8988T (cell line): ENCODE measurements at regions not wholly inside any gene's neighbourhood (a gene's known extent, or its start where the extent isn't known, plus 50 kb on each side); places are given as distances from the start of the nearest gene placed in this dataset.

Experiments
- DNase-seq: peaks from one replicate; pipeline ENCODE4 v3.0.0; 2011

DNA sequence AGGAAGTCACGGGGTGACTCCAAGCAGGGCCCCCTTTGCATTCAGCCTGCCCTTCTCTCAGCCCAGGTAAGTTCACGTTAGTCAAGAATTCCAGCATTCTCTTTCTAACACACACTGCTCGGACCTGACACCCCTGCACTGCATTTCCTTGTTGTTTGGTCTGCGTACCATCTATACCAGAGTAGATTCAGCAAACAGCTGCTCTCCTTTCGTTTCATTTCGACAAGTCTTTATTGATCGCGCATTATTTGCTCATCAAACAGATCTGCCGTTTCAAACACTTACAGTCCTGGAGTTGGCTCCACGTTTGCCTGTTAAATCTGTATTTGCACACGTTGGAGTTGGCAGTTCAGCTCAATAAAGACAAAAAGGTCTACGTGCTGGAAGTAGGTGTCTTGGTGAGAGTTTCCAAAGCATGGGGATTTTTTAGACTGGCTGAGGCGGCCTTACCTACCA is 495.1 kb downstream of the RPS24 start:
- DNase-seq: no peak

DNA sequence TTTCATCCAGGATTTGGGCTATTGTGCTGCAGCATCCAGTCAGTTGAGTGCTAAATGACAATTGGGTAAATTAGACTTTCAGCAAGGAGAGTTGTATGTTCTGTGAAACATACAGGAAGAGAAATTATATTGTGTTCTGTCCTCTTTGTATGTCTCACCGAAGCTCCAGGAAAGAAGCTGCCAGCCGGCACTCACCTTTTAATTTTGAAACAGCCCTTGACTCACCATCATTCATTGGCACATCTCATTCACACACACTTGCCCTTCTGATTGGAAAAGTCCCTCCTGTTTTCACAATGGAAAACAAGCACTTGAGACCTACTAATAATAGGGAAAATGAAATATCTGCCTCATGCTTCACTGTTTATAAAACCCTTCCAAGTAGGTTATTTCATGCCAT is 495.6 kb downstream of the RPS24 start:
- no peak for DNase-seq

DNA sequence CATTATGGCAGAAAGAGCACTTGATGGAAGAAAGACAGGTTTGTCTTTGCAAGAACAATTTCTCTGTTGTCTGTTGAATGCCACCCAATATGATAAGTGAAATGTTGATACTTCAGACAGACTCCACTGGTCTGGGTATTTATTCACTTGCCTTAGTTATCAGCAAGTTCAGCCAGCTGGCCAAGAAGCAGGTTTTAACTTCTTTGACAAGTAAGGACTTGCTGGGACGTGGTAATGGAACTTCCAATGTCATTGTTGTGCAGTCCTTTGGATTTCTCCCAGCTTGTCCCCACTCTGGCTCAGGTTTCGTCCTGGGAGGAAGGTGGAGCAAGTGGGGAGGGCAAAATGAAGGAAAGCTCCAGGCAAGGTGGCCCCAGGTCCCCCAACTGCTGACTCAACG is 497.4 kb downstream of the RPS24 start:
- no peak for DNase-seq

DNA sequence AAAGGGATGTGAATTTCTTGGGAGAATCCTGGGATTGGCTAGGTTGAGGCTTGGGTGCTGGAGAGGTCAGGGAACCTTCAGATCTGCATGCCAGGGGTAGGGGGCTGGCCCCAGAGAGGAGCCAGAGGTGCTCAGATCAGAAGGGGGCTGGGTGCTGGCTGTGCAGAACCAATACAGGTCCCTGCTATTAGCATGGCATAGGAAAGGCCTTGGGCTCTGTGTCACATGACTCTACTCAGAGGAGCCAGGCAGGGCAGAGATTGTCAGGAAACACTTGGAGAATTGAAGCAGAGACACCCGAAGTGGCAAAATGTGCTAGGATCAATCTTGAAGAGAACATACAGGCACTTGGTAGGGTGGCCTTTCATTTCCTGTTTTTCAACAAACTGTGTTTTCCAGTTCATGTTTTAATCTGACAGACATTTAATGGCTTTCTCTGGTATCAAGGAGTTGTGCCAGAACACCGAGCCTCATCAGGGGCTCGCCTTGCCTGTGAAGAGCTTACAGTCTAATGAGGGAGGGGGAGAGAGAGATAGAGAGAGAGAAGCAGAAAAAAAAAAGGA is 498.9 kb downstream of the RPS24 start:
- DNase-seq: no peak

DNA sequence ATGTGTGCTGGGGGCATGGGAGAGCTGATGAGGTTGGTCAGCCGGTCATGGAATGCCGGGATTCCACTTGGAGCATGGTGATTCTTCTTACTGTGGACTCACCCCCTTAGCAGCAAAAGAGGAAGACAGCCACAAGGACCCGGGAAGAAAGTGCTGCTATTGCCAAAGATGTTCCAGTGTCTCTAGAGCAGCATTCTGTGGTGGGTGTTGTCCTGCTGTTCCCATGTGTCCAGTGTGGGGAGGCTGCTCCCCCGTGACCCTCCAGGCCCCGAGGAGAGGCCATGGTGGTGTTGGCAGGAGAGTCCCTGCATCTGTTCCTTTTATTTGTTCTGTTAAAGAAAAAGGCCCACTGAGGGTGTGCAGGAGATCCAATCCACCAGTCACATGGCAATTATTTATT is 499.4 kb downstream of the RPS24 start:
- DNase-seq: no peak

GRCh38 chr10:78533776-78534175 is 500.1 kb downstream of the RPS24 start:
- DNase-seq: no peak

- no peak for DNase-seq
Observed at GRCh38 chr10:78535716-78536218, 502.1 kb downstream of the RPS24 start.

GRCh38 chr10:78537018-78537417 is 503.4 kb downstream of the RPS24 start:
- no peak for DNase-seq

DNA sequence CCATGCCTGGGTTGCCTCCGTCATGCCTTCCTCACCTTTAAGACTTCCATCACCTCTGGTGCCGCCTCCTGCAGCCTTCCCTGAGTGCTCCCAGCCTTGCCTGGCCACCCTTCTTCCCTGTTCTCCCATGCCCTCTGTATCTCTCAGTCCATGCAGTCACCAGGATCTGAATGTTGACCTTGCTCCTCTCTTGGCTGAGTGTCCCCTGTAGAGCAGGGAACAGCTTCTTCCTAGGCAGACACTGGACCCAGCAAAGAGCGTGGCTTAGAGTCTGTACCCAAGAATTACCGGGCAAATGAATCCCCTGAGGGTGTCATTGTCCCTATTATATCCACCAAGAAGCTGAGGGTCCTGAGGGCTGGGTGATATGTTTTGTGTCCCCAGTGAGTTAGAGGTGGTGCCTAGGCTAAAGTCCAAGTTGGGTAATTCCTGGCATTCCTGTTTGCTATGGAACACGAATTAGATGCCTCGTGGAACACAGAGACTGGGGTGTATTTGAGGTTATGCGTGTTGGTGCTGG is 505.6 kb downstream of the RPS24 start:
- no peak for DNase-seq

DNA sequence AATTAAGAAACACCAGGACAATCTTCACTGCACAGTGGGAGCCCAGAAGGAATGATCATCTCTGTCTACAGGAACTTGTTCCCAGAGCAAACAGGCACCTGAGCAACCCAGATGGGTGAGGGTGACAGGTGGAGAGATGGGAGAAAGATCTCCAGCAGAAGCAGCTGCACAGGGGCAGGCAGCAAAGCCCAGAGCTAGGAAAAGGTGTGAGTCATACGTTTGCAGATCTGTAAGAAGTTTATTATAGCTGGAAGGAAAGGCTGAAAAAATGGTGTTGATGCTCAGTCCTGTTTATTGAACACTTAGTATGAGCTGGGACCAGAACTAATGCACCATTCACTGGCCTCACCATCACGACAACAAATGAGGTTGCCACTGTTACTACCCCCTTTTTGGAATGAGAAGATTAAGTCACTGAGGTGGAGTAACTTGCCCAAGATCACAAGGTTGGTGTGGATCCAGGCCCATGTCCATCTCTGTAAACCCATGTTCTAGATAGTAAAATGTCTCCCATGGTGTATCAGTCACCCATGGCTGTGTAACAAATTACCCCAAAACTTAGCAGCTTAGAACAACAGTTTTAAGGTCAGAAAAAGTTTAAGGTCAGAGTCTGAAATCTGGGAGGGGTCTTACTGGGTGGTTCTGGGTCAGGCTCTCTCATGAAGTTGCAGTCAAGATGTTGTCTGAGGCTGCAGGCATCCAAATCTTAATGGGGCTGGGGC is 506.9 kb downstream of the RPS24 start:
- DNase-seq: no peak

DNA sequence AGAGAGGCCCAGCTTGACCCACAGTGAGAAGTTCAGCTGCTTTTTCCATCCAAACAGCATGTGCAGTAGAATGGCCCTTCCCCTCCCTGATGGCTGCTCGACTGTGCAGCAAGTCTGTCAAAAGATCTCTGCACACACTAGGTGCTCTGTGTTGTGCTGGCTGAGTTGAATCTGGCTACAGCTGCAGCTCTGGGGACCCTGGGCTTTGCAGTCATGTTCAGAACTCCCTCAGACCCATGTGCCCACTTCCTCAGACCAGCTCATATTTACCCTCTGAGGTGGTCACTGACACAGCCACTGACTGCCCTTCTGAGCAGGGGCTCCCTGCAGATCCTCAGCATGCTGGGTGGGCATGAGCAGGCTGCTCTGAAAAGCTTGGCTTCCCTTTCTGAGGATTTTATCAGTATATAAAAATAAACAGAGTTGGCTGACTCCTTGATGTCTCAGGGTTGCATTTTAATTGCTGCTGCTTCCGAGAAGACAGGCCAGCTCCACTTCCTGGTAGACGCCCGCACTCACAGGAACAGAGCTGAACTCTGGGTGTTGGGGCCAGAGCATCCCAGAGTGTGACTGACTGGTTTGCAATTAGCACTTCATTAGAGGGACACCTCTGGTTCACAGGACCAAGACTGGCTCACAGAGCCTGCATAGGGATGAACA is 507.9 kb downstream of the RPS24 start:
- DNase-seq: no peak

DNA sequence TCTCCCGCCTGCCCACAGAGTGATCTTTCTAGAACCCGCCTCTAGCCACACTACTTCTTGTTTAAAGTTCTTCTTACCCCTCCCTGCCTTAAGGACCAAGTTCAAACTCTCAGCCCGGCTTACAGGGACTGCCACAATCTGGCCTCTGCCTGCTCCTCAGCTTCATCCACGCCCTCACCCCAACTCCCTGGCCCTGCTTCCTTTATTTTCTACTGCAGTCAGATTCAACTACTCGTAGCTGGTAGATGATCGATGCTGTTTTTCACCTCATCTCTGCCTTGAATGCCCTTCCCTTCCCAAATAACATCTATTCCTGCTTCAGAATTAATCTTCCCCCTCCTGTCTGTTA is 508.5 kb downstream of the RPS24 start:
- DNase-seq: no peak

DNA sequence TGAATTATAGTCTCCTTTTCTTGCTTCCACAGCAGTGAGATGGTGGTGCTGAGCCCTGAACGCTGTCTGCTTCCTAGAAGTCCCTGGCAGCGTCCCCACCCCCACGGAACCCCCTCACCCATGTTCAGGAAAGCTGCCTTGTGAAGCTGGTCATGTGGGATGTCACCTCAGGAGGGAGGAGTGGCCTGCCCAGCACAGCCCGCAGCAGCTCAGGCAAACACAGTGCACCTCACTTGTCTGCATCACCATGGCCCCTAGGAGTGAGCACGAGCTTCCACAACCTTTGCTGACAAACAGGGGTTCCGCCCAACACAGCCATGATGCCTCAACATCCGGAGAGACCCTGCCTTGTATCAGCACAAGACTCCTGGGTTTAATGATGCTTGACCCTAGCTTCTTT is 508.9 kb downstream of the RPS24 start:
- no peak for DNase-seq

DNA sequence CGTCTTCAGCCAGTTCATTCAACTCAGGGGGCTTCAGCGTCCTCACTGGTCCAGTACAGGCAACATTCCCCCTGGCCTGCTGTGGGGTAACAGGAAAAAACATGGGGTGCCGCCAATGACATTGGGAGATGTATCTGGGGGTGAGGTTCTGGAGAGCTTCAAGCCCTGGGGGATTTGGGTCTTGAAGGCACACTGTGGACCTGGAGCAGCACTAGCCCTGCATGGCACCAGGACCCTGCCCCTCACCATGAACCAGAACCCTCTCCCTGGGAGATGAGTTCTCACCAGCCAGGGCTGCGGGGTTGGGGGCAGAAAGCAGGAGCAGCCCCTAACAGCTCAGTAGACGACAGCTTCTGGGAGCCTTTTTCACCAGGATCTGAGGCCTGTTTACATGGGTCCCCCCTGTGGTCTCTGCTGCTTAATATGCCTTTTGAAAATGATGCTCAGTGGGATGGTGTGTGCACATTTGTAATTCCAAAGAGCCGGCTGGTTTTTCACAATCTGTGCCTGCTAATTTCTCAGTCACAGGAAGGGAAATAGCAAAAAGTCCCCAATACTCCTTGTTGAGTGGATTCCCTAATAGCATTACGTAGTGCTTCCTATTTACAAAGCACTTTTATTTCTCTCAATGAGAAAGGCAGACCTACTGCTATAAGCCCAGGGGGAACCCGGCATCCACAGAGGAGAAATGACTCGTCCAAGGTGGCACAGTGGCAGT is 509.5 kb downstream of the RPS24 start:
- no peak for DNase-seq

DNA sequence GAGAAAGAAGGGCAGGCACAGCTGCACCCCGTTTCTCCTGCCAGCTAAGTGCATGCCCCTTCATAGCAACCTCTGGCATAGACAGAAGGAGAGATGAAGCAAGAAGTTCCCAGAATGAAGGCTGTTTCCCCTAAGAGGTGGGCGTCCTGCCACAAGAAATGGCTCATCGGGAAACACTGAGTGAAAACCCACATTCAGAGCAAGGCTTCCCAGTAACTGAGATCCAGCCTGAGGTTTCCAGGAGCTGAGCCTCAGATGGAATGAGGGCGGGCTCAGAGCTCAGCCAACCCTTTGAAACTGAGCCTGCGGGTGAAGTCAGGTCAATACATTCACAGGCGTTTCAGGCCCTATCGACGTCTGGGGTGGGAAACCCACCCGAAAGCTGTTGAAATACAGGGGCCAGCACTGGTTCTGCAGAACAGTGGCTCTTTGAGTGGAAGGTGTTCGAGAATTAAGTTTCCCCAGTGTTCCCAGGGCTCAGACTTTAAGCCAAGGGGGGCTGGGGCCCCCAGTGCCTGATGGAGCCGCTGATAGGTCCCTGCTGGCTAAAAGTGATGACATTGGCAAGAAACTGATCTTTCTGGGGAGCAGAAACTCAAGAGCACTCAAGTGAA is 510.2 kb downstream of the RPS24 start:
- DNase-seq: no peak

DNA sequence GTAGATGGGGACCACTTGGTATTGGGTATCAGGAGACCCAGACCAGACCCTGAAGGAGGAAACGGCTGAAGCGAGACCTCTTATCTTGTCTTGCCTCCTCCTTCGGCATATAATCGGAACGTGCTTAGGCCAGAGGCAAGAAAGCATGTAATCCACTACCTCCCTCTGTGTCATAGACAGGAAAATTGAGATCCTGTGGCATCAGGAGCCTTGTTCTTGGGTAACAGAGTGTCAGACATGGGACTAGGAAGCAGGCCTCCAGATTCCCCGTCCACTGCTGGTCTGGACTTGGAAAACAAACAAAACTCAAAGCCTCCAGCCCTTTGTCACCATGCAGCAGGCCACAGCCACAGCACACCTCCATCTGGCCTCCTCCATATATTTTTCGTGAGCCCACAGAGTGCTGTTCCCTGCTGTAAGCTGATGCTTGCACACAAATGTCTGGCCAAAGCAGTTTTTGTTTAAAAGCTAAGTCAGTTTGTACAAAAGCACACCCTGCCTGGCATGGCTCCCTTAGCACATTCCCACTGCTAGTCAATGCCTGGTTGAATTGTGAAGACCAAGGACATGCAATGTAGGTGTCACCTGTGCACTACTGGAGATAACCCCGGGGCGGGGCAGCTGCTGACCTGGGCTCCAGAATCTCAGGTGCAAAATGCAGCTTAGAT is 510.9 kb downstream of the RPS24 start:
- DNase-seq: no peak

GRCh38 chr10:78545756-78546155 is 512.1 kb downstream of the RPS24 start:
- DNase-seq: no peak

DNA sequence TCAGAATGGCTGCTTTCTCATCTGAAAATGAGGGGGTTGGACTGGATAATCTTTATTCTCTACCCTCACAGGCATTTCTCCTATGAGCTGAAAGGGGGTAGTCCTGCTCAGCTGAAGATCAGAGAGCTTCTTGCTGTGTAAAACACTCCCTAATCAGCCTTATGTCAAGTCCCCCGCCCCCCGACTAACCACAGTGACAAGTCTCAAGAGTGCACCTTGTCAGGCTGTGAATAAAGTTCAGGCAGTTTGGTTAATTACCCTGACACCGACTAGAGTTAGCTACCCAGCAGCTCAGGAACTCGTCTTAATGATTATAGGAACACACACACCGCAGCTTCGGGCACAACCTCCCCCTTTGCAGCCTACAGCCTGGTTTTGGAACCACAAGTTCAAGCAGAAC is 513.7 kb downstream of the RPS24 start:
- DNase-seq: no peak

DNA sequence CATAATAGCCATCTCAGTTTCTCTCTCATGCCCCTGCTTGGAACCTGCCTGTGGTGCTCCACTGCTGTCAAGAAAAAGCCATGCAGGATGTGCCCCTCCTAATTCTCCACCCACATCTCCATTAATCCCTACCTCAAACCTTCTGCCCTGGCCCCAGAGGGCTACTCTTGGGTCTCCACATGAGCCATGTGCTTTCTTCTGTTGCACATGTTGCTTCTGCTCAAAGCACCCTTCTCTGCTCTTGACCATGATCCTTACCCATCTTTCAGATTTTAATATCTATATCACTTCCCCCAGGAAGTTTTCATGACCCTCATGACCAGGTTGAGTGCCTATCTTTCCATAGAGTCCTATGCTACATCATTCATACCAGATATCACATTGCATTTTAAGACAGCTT is 514.2 kb downstream of the RPS24 start:
- no peak for DNase-seq

DNA sequence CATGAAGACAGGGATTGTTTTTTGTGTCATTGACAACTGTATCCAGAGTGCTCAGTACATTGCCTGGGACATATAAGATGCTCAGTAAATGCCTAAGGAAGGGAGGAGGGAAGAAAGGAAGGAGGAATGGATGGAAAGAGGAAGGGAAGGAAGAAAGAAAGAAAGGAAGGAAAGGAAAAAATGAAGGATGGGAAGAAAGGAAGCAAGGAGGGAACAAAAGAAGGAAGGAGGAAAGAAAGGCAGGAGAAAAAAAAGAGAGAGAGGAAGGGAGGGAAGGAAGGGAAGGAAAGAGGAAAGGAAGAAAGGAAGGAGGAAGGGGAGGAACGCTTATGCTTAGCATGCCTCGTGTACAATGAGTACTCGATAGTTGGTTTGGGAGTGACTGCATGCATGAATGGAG is 514.7 kb downstream of the RPS24 start:
- DNase-seq: no peak

DNA sequence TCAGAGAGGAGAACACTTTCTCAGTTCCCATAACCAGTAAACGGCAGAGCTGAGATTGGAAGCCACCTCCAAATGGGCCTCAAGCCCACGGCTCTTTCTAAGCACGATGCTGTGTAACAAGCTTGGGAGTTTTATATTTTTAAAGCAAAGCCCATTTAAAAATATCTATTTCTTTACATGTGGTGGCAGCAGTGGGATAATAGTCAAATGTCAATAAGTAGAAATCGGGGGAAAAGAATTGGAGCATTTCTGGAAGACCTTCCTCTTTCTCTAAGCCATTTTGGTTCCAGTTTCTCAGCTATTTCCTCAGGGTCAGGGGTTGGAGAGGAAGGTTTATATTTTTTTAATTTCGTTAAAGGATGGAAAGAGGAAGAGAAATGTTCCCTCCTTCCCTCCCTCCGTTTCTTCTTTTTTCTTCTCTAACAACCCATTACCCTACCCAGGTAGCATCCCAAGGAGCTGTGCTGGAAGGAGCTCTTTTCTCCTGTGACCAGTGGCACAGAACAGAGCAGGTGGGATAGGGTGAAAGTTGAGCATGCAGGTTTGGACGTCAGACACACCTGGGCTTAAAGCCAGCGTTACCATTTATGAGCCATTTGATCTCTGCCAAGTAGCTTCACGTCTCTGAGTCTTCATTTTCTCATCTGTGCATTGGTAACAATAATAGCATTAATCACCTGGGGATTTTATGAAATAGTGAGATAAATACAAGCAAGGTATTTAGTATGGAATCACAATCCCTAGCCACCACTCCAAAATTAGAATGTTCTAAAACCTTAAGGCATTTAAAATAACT is 515.7 kb downstream of the RPS24 start:
- no peak for DNase-seq

DNA sequence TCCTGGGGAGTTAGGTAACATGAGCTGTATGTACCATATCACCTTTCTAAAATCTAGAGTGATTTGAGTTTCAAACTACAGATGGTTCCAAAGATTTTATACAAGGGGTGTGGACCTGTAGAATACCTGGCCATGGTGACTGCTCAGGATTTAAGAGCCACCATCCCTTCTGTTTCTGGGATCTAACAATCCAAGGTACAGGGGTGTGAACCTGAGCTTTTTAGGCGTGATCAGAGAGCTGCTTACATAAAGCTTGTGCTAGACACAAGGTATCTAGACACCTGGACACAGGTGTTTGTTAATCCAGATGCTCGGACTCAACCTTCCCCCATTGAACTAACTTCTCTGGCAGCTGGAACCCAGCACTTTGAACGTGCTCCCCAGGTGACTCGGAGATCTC is 516.4 kb downstream of the RPS24 start:
- DNase-seq: no peak
